GM12891 (cell line): ENCODE measurements at regions not wholly inside any gene's neighbourhood (a gene's known extent, or its start where the extent isn't known, plus 50 kb on each side); places are given as distances from the start of the nearest gene placed in this dataset.

Experiments
- POLR2A ChIP-seq: IDR thresholded peaks from 2 replicates; pipeline ENCODE4 v1.6.1; 2011; ENCODE audit warnings: low read depth, low read length, control low read depth
- POLR2AphosphoS5 ChIP-seq: IDR thresholded peaks from 2 replicates; pipeline ENCODE4 v1.6.1; 2011; ENCODE audit warnings: low read depth, low read length, control low read depth
- POU2F2 ChIP-seq: IDR thresholded peaks from 2 replicates; pipeline ENCODE4 v1.6.1; 2011; ENCODE audit warnings: low read depth, mild to moderate bottlenecking, control low read depth, low read length, moderate library complexity
- TAF1 ChIP-seq: IDR thresholded peaks from 2 replicates; pipeline ENCODE4 v1.6.1; 2011; ENCODE audit warnings: low read depth, low read length, control low read depth

- TF ChIP-seq POU2F2 (no peak), POLR2A (no peak), POLR2AphosphoS5 (no peak), TAF1 (no peak)
Observed at GRCh38 chr7:96800122-96800521, 90.5 kb upstream of the SEM1 start.
